ENCODE measurements at regions not wholly inside any gene's neighbourhood (a gene's known extent, or its start where the extent isn't known, plus 50 kb on each side); places are given as distances from the start of the nearest gene placed in this dataset.

DNA sequence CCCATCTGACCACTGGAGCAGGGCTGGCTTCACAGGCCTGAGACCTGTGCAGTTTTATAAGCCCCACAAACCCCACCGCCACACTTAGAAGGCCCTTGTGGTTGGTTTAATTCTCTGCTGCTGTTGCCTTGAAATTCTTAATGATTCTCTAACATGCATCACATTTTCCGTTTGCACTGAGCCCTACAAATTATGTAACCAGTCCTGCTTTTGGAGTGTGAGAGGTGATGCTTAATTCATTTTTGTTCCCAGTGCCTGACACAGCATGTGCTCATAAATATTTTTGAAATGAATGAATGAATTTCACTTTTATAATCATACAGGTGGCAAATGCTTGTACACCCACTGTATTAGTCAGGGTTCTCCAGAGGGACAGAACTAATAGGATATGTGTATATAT is 52.8 kb upstream of the PLXNC1 start:
- H3K9ac ChIP-seq (ENCODE audit: extremely low read depth, low read length, poor library complexity, severe bottlenecking), result no peak overlapping the region
- Mint-ChIP-seq H3K4me3 (no peak overlapping the region), H3K36me3 (ENCODE audit: low read depth) (no peaks in the 10 kb centered on the region), H3K27me3 (ENCODE audit: insufficient read depth) (peaks cover 2% of the 10 kb centered on the region), H3K4me1 (peaks cover 24% of the 10 kb centered on the region), H3K27ac (no peak overlapping the region), H3K9me3 (no peaks in the 10 kb centered on the region)
- no peaks in the 10 kb centered on the region for H3K9me3 ChIP-seq (ENCODE audit: control insufficient read depth, low read length)
- H3K27ac ChIP-seq (ENCODE audit: low read depth, low read length), result no peak overlapping the region
- WGBS, 2 experiments (ENCODE audit: insufficient coverage in 1 of 2, insufficient read length in 1 of 2), result 83 to 95% methylated on average over 1 to 2 of the region's 2 CpGs
- H3K4me1 ChIP-seq (ENCODE audit: control insufficient read depth, insufficient read depth, low read length), result peaks cover 8% of the 10 kb centered on the region
- DNase-seq, result no peak
- no peaks in the 10 kb centered on the region for H3K27me3 ChIP-seq (ENCODE audit: control insufficient read depth, insufficient read depth, low read length, poor library complexity, severe bottlenecking)
- no peak for TF ChIP-seq CTCF (conservative IDR thresholded peaks at IDR 0.05)
- H3K4me3 ChIP-seq (ENCODE audit: low read length), result no peak overlapping the region
- no peaks in the 10 kb centered on the region for H3K36me3 ChIP-seq (ENCODE audit: control insufficient read depth, insufficient read depth, low read length)

GRCh38 chr12:94098466-94098865 is 49.9 kb upstream of the PLXNC1 start:
- H3K9ac ChIP-seq (ENCODE audit: extremely low read depth, low read length, poor library complexity, severe bottlenecking), result no peak overlapping the region

More at GRCh38 chr12:94098466-94098865, 49.9 kb upstream of the PLXNC1 start:
- Mint-ChIP-seq H3K4me1 (peaks cover 27% of the 10 kb centered on the region), H3K9me3 (no peaks in the 10 kb centered on the region), H3K4me3 (no peak overlapping the region), H3K27me3 (ENCODE audit: insufficient read depth) (peaks cover 5% of the 10 kb centered on the region), H3K27ac (no peak overlapping the region), H3K36me3 (ENCODE audit: low read depth) (no peaks in the 10 kb centered on the region)
- Histone ChIP-seq H3K4me3 (ENCODE audit: low read length) (no peak overlapping the region), H3K4me1 (ENCODE audit: control insufficient read depth, insufficient read depth, low read length) (peaks cover 12% of the 10 kb centered on the region), H3K27ac (ENCODE audit: low read depth, low read length) (no peak overlapping the region), H3K9me3 (ENCODE audit: control insufficient read depth, low read length) (no peaks in the 10 kb centered on the region), H3K36me3 (ENCODE audit: control insufficient read depth, insufficient read depth, low read length) (no peaks in the 10 kb centered on the region), H3K27me3 (ENCODE audit: control insufficient read depth, insufficient read depth, low read length, poor library complexity, severe bottlenecking) (no peaks in the 10 kb centered on the region)
- no peak for TF ChIP-seq CTCF (conservative IDR thresholded peaks at IDR 0.05)
- peak; percentile 75 for DNase-seq
- 85% methylated on average over 3 of the region's 3 CpGs; no CpG with 5 or more reads in 1 of the 2 experiments for WGBS, 2 experiments (ENCODE audit: insufficient coverage in 1 of 2, insufficient read length in 1 of 2)

Data from endodermal cell (in vitro differentiated cells).